Loucy (cell line): ENCODE measurements at regions not wholly inside any gene's neighbourhood (a gene's known extent, or its start where the extent isn't known, plus 50 kb on each side); places are given as distances from the start of the nearest gene placed in this dataset.

Experiments used
- CTCF ChIP-seq: fragments of 200-600 bp; sonication (generic); conservative IDR thresholded peaks from 2 replicates; pipeline ENCODE4 v1.5.1; 2014; ENCODE audit warnings: mild to moderate bottlenecking, antibody characterized with exemption, low read length
- EZH2phosphoT487 ChIP-seq: fragments of 200-600 bp; IDR thresholded peaks from 2 replicates; pipeline ENCODE4 v1.6.1; 2018; ENCODE audit warnings: antibody characterized with exemption, mild to moderate bottlenecking, moderate library complexity, borderline replicate concordance

- no peak for TF ChIP-seq CTCF
- no peak for TF ChIP-seq EZH2phosphoT487
These were observed 155.6 kb upstream of the MKI67 start for GRCh38 chr10:128281861-128282260.
